ENCODE measurements at regions not wholly inside any gene's neighbourhood (a gene's known extent, or its start where the extent isn't known, plus 50 kb on each side); places are given as distances from the start of the nearest gene placed in this dataset.

DNA sequence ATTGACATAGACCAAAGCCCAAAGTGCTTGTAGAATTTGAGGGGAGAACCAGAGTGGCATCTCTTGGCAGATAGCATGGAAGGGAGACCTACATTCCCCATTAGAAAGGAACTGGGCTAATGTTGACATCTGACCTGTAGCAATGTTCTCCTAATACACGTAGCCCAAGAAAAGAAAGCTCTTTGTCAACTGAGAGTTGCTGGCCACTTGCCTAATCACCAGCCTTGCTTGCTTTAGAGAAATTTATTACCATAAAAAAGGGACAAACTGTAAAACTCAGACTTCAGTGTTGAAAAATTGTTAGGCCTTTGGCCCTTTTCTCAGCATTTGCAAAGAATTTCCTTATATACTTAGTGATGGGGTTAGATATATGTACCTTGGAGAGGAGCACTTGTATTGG lies 777.5 kb downstream of the MAFB start:
- Histone ChIP-seq H3K36me3 (ENCODE audit: low read depth) (no peaks in the 10 kb centered on the region), H3K9me2 (ENCODE audit: insufficient read depth) (0 out of 2 replicates have a peak, but pooled peaks cover 3% of the 10 kb centered on the region), H3K4me3 (no peak overlapping the region), H3K4me2 (no peak overlapping the region), H3K27ac (no peak overlapping the region), H2AFZ (no peak overlapping the region), H3K27me3 (ENCODE audit: insufficient read depth, low read depth) (no peaks in the 10 kb centered on the region), H3K79me2 (ENCODE audit: low read depth) (no peaks in the 10 kb centered on the region), H3F3A (ENCODE audit: insufficient read depth, low read depth) (no peaks in the 10 kb centered on the region), H3K9me3 (ENCODE audit: insufficient read depth, low read depth) (no peaks in the 10 kb centered on the region), H4K20me1 (ENCODE audit: insufficient read depth) (no peaks in the 10 kb centered on the region), H3K4me1 (replicated peaks; ENCODE audit: insufficient read depth) (no peaks in the 10 kb centered on the region)
- DNase-seq, result no peak
- no TSS peak for BruUV-seq (replicated peaks)
- intact Hi-C loops (cut with micrococcal nuclease; ENCODE audit: unreplicated experiment), result no loop called here
- TF ChIP-seq, protein P1, sequence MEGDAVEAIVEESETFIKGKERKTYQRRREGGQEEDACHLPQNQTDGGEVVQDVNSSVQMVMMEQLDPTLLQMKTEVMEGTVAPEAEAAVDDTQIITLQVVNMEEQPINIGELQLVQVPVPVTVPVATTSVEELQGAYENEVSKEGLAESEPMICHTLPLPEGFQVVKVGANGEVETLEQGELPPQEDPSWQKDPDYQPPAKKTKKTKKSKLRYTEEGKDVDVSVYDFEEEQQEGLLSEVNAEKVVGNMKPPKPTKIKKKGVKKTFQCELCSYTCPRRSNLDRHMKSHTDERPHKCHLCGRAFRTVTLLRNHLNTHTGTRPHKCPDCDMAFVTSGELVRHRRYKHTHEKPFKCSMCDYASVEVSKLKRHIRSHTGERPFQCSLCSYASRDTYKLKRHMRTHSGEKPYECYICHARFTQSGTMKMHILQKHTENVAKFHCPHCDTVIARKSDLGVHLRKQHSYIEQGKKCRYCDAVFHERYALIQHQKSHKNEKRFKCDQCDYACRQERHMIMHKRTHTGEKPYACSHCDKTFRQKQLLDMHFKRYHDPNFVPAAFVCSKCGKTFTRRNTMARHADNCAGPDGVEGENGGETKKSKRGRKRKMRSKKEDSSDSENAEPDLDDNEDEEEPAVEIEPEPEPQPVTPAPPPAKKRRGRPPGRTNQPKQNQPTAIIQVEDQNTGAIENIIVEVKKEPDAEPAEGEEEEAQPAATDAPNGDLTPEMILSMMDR (conservative IDR thresholded peaks at IDR 0.05), result no peak
- TF ChIP-seq EZH2 (IDR thresholded peaks at IDR 0.05; ENCODE audit: low read depth), result no peak
- ChIA-PET POLR2A (ENCODE audit: unreplicated experiment) (no interaction called here), CTCF (no interaction called here)

DNA sequence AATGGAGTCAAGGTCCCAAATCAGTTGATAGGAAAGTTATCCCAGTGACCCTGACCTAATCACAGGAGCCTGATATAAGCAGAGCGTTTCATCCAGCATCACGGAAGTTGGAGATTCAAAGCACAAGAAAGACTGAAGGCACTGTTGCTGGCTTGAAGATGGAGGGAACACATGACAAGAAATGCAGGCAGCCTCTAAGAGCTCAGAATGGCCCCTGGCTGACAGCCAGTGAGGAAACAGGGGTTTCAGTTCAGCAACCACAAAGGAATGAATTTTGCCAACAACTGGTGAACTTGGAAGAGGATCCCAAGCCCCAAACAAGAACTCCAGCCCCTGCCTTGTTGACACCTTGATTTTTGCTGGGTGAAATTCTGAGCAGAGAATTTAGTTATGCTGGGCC lies 778.5 kb downstream of the MAFB start:
- DNase-seq, result no peak
- no peak overlapping the region for H2AFZ ChIP-seq
- 0 out of 2 replicates have a peak, but pooled peaks cover 3% of the 10 kb centered on the region for H3K9me2 ChIP-seq (ENCODE audit: insufficient read depth)
- H3F3A ChIP-seq (ENCODE audit: insufficient read depth, low read depth), result no peaks in the 10 kb centered on the region
- no peak overlapping the region for H3K4me2 ChIP-seq
- H3K4me3 ChIP-seq, result no peak overlapping the region
- intact Hi-C loops (cut with micrococcal nuclease; ENCODE audit: unreplicated experiment), result no loop called here
- no peaks in the 10 kb centered on the region for H4K20me1 ChIP-seq (ENCODE audit: insufficient read depth)
- TF ChIP-seq, protein P1 (conservative IDR thresholded peaks at IDR 0.05), result no peak
- TF ChIP-seq EZH2 (IDR thresholded peaks at IDR 0.05; ENCODE audit: low read depth), result no peak
- peaks cover 5% of the 10 kb centered on the region; the same call in 1 of the 2 replicates for H3K27me3 ChIP-seq (ENCODE audit: insufficient read depth, low read depth)
- no peaks in the 10 kb centered on the region for H3K9me3 ChIP-seq (ENCODE audit: insufficient read depth, low read depth)
- no peaks in the 10 kb centered on the region for H3K79me2 ChIP-seq (ENCODE audit: low read depth)
- no TSS peak for BruUV-seq (replicated peaks)
- ChIA-PET POLR2A (ENCODE audit: unreplicated experiment) (no interaction called here), CTCF (no interaction called here)
- H3K27ac ChIP-seq, result no peak overlapping the region
- H3K36me3 ChIP-seq (ENCODE audit: low read depth), result no peaks in the 10 kb centered on the region
- no peaks in the 10 kb centered on the region for H3K4me1 ChIP-seq (replicated peaks; ENCODE audit: insufficient read depth)

DNA sequence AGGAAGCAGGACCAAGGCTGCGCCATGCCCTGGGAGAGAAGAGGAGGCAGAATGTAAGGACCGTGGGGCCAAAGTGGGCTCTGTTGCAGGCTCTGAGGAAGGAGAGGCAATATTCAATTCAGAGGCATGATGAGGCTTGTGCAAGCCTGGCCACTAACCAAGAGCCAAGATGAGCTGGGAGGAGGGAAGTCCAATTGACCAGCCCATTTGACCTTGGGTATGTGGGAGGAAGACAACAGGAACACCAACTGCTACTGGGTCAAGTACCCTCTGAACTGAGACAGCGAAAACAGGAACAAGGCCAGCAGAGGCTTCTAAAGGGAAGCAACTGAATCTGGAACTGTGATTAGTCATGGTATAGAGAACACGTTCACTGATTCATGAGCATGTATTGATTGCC lies 779.6 kb downstream of the MAFB start:
- Histone ChIP-seq H3K79me2 (ENCODE audit: low read depth) (no peaks in the 10 kb centered on the region), H3K4me2 (no peak overlapping the region), H3K4me3 (no peak overlapping the region), H3K4me1 (replicated peaks; ENCODE audit: insufficient read depth) (no peaks in the 10 kb centered on the region), H3F3A (ENCODE audit: insufficient read depth, low read depth) (no peaks in the 10 kb centered on the region), H3K9me2 (ENCODE audit: insufficient read depth) (0 out of 2 replicates have a peak, but pooled peaks cover 3% of the 10 kb centered on the region), H3K9me3 (ENCODE audit: insufficient read depth, low read depth) (no peaks in the 10 kb centered on the region), H4K20me1 (ENCODE audit: insufficient read depth) (no peaks in the 10 kb centered on the region), H2AFZ (no peak overlapping the region), H3K27me3 (ENCODE audit: insufficient read depth, low read depth) (peaks cover 16% of the 10 kb centered on the region), H3K27ac (no peak overlapping the region), H3K36me3 (ENCODE audit: low read depth) (no peaks in the 10 kb centered on the region)
- TF ChIP-seq EZH2 (IDR thresholded peaks at IDR 0.05; ENCODE audit: low read depth), result no peak
- TF ChIP-seq, protein P1 (conservative IDR thresholded peaks at IDR 0.05), result no peak
- no TSS peak for BruUV-seq (replicated peaks)
- DNase-seq, result no peak
- ChIA-PET CTCF (no interaction called here), POLR2A (ENCODE audit: unreplicated experiment) (no interaction called here)
- intact Hi-C loops (cut with micrococcal nuclease; ENCODE audit: unreplicated experiment), result no loop called here
